WTC11 (cell line): ENCODE measurements at regions not wholly inside any gene's neighbourhood (a gene's known extent, or its start where the extent isn't known, plus 50 kb on each side); places are given as distances from the start of the nearest gene placed in this dataset.

Experiments used
- MYBL2 ChIP-seq: sonication (generic); formaldehyde crosslinking; IDR thresholded peaks from 2 replicates; pipeline ENCODE4 v1.8.1; 2023; ENCODE audit warnings: mild to moderate bottlenecking, moderate library complexity, missing genetic modification reagents
- NR1H2 ChIP-seq: sonication (generic); formaldehyde crosslinking; IDR thresholded peaks from 2 replicates; pipeline ENCODE4 v1.9.0; 2021; ENCODE audit warnings: mild to moderate bottlenecking, moderate library complexity, missing genetic modification reagents
- RELA ChIP-seq: sonication (generic); formaldehyde crosslinking; IDR thresholded peaks from 2 replicates; pipeline ENCODE4 v1.8.1; 2022; ENCODE audit warnings: missing genetic modification reagents, mild to moderate bottlenecking, borderline replicate concordance
- TEAD4 ChIP-seq: sonication (generic); formaldehyde crosslinking; IDR thresholded peaks from 2 replicates; pipeline ENCODE4 v1.8.0; 2022; ENCODE audit warnings: mild to moderate bottlenecking, missing genetic modification reagents
- TF ChIP-seq, protein P1 (sequence below): fragments of 200-600 bp; IDR thresholded peaks from 2 replicates; pipeline ENCODE4 v1.8.0; 2022; ENCODE audit warnings: antibody characterized with exemption
- TF ChIP-seq, protein P2 (sequence below): sonication (generic); formaldehyde crosslinking; IDR thresholded peaks from 2 replicates; pipeline ENCODE4 v1.8.1; 2023; ENCODE audit warnings: mild to moderate bottlenecking, moderate library complexity, missing genetic modification reagents
- TF ChIP-seq, protein P3 (sequence below): sonication (generic); formaldehyde crosslinking; conservative IDR thresholded peaks from 2 replicates; pipeline ENCODE4 v1.8.1; 2023; ENCODE audit warnings: mild to moderate bottlenecking, low read depth, missing genetic modification reagents, moderate library complexity
- TF ChIP-seq, protein P4 (sequence below): sonication (generic); formaldehyde crosslinking; IDR thresholded peaks from 2 replicates; pipeline ENCODE4 v1.8.0; 2022; ENCODE audit warnings: mild to moderate bottlenecking, missing genetic modification reagents
- TF ChIP-seq, protein P5 (sequence below): sonication (generic); formaldehyde crosslinking; IDR thresholded peaks from 2 replicates; pipeline ENCODE4 v1.8.0; 2022; ENCODE audit warnings: mild to moderate bottlenecking, missing genetic modification reagents
- TF ChIP-seq, protein P6 (sequence below): sonication (generic); formaldehyde crosslinking; conservative IDR thresholded peaks from 2 replicates; pipeline ENCODE4 v1.8.1; 2022; ENCODE audit warnings: mild to moderate bottlenecking, missing genetic modification reagents

DNA sequence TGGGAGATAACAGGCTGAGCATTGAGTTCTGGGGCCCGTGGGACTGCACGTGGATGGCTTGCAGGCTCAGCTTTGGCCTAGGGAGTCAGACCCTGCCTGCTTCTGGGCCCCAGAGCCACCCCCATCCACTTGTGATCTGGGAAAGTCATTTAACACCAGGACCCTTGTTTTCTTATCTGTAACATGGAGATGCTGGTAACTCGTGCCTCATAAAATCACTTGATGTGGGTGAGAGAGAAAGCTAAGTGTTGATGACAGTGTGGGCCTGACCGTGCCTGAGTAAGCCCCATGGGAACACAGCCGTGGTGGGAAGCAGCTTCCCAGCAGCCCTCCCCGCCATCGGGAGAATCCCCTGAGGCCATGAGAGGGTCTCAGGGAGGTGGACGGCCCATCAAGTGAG lies 378.1 kb downstream of the GABRB3 start:
- TF ChIP-seq, protein P1, sequence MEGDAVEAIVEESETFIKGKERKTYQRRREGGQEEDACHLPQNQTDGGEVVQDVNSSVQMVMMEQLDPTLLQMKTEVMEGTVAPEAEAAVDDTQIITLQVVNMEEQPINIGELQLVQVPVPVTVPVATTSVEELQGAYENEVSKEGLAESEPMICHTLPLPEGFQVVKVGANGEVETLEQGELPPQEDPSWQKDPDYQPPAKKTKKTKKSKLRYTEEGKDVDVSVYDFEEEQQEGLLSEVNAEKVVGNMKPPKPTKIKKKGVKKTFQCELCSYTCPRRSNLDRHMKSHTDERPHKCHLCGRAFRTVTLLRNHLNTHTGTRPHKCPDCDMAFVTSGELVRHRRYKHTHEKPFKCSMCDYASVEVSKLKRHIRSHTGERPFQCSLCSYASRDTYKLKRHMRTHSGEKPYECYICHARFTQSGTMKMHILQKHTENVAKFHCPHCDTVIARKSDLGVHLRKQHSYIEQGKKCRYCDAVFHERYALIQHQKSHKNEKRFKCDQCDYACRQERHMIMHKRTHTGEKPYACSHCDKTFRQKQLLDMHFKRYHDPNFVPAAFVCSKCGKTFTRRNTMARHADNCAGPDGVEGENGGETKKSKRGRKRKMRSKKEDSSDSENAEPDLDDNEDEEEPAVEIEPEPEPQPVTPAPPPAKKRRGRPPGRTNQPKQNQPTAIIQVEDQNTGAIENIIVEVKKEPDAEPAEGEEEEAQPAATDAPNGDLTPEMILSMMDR, result no peak
- TF ChIP-seq MYBL2 (CRISPR knock-in tag) (no peak), RELA (CRISPR knock-in tag) (no peak), NR1H2 (CRISPR knock-in tag) (no peak), TEAD4 (CRISPR knock-in tag) (no peak)
- TF ChIP-seq, protein P2, sequence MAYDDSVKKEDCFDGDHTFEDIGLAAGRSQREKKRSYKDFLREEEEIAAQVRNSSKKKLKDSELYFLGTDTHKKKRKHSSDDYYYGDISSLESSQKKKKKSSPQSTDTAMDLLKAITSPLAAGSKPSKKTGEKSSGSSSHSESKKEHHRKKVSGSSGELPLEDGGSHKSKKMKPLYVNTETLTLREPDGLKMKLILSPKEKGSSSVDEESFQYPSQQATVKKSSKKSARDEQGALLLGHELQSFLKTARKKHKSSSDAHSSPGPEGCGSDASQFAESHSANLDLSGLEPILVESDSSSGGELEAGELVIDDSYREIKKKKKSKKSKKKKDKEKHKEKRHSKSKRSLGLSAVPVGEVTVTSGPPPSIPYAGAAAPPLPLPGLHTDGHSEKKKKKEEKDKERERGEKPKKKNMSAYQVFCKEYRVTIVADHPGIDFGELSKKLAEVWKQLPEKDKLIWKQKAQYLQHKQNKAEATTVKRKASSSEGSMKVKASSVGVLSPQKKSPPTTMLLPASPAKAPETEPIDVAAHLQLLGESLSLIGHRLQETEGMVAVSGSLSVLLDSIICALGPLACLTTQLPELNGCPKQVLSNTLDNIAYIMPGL, result no peak
- TF ChIP-seq, protein P3, sequence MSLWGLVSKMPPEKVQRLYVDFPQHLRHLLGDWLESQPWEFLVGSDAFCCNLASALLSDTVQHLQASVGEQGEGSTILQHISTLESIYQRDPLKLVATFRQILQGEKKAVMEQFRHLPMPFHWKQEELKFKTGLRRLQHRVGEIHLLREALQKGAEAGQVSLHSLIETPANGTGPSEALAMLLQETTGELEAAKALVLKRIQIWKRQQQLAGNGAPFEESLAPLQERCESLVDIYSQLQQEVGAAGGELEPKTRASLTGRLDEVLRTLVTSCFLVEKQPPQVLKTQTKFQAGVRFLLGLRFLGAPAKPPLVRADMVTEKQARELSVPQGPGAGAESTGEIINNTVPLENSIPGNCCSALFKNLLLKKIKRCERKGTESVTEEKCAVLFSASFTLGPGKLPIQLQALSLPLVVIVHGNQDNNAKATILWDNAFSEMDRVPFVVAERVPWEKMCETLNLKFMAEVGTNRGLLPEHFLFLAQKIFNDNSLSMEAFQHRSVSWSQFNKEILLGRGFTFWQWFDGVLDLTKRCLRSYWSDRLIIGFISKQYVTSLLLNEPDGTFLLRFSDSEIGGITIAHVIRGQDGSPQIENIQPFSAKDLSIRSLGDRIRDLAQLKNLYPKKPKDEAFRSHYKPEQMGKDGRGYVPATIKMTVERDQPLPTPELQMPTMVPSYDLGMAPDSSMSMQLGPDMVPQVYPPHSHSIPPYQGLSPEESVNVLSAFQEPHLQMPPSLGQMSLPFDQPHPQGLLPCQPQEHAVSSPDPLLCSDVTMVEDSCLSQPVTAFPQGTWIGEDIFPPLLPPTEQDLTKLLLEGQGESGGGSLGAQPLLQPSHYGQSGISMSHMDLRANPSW, result no peak
- TF ChIP-seq, protein P4, sequence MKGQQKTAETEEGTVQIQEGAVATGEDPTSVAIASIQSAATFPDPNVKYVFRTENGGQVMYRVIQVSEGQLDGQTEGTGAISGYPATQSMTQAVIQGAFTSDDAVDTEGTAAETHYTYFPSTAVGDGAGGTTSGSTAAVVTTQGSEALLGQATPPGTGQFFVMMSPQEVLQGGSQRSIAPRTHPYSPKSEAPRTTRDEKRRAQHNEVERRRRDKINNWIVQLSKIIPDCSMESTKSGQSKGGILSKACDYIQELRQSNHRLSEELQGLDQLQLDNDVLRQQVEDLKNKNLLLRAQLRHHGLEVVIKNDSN (CRISPR knock-in tag), result no peak
- TF ChIP-seq, protein P5, sequence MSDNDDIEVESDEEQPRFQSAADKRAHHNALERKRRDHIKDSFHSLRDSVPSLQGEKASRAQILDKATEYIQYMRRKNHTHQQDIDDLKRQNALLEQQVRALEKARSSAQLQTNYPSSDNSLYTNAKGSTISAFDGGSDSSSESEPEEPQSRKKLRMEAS (CRISPR knock-in tag), result no peak
- TF ChIP-seq, protein P6, sequence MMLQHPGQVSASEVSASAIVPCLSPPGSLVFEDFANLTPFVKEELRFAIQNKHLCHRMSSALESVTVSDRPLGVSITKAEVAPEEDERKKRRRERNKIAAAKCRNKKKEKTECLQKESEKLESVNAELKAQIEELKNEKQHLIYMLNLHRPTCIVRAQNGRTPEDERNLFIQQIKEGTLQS (CRISPR knock-in tag), result no peak
